CD4-positive, alpha-beta T cell (primary cell): ENCODE measurements at regions not wholly inside any gene's neighbourhood (a gene's known extent, or its start where the extent isn't known, plus 50 kb on each side); places are given as distances from the start of the nearest gene placed in this dataset.

Experiments used
- ATAC-seq: fragments of 200-7000 bp; cut with Tn5 transposase; one replicate; pipeline ENCODE4 v1.10.0; 2022; ENCODE audit warnings: mild to moderate bottlenecking; ENCODE audit not compliant: poor library complexity
- CTCF ChIA-PET: fragments of 350-600 bp; sonication (Branson Sonifier 250); formaldehyde crosslinking; loops from one replicate; lab custom pipeline; 2021; ENCODE audit warnings: antibody characterized with exemption, inconsistent platforms; lab: Charles Lee
- POLR2A ChIA-PET: fragments of 350-600 bp; sonication (Branson Sonifier 250); formaldehyde crosslinking; loops from one replicate; lab custom pipeline; 2021; ENCODE audit warnings: antibody characterized with exemption, inconsistent platforms; lab: Charles Lee
- DNase-seq, 14 experiments: peaks; one replicate each; pipeline ENCODE4 v3.0.0-alpha.2; 2013 to 2020; ENCODE audit warnings: mixed read lengths in 2 of 14
- H3K27ac ChIP-seq, 2 donors: one replicate each; pipeline versions ENCODE4 v1.5.1 to v1.7.0; 2013; ENCODE audit warnings: low read length in 2 of 2, low read depth in 1 of 2, mild to moderate bottlenecking in 1 of 2
- H3K27me3 ChIP-seq, 2 experiments: 1 replicate in 1 of 2; 2 replicates in 1 of 2; pipeline versions ENCODE4 v1.6.1 to v1.7.0; 2013; ENCODE audit warnings: low read length in 2 of 2, control low read depth in 1 of 2, mild to moderate bottlenecking in 1 of 2, moderate library complexity in 1 of 2; ENCODE audit not compliant: insufficient read depth in 2 of 2, control insufficient read depth in 1 of 2
- H3K36me3 ChIP-seq: one replicate; pipeline ENCODE4 v1.6.1; 2013; ENCODE audit warnings: low read length, control low read depth; ENCODE audit not compliant: insufficient read depth
- H3K4me1 ChIP-seq: one replicate; pipeline ENCODE4 v1.6.1; 2013; ENCODE audit warnings: low read length, control low read depth; ENCODE audit not compliant: insufficient read depth
- H3K4me3 ChIP-seq: one replicate; pipeline ENCODE4 v1.5.1; 2013; ENCODE audit warnings: mild to moderate bottlenecking, low read length, moderate library complexity
- H3K9me3 ChIP-seq, 2 experiments: 1 replicate in 1 of 2; 2 replicates in 1 of 2; pipeline versions ENCODE4 v1.6.1 to v1.7.0; 2013; ENCODE audit warnings: low read length in 2 of 2, mild to moderate bottlenecking in 2 of 2, control low read depth in 1 of 2, moderate library complexity in 1 of 2; ENCODE audit not compliant: control insufficient read depth in 1 of 2, insufficient read depth in 1 of 2
- H3K27ac Mint-ChIP-seq: one replicate; pipeline ENCODE4 v1.8.0; 2020; ENCODE audit warnings: mixed read lengths
- H3K27me3 Mint-ChIP-seq: one replicate; pipeline ENCODE4 v1.8.0; 2021; ENCODE audit warnings: mixed read lengths
- H3K36me3 Mint-ChIP-seq: one replicate; pipeline ENCODE4 v1.8.0; 2021; ENCODE audit warnings: low read depth, mixed read lengths
- H3K4me1 Mint-ChIP-seq: one replicate; pipeline ENCODE4 v1.8.0; 2021; ENCODE audit warnings: low read depth, mixed read lengths
- H3K4me3 Mint-ChIP-seq: one replicate; pipeline ENCODE4 v1.8.0; 2020; ENCODE audit warnings: mild to moderate bottlenecking, mixed read lengths
- H3K9me3 Mint-ChIP-seq: one replicate; pipeline ENCODE4 v1.8.0; 2020; ENCODE audit warnings: mixed read lengths
- CTCF ChIP-seq: fragments of 200-600 bp; IDR thresholded peaks from one replicate; pipeline ENCODE4 v1.8.0; 2022; ENCODE audit warnings: antibody characterized with exemption, mild to moderate bottlenecking
- intact Hi-C, 2 experiments: fragments of 100-400 bp; cut with DNase I in 1 of 2; cut with micrococcal nuclease in 1 of 2; formaldehyde crosslinking; loops; one replicate each; pipeline versions ENCODE4 v1.15.1 to v1.9.0; 2023 to 2025; cut with DNase I, micrococcal nuclease

- intact Hi-C loops = no loop called here
- H3K9me3 Mint-ChIP-seq = no peaks in the 10 kb centered on the region
Measured at GRCh38 chr13:103443604-103444003, 377.4 kb upstream of the SLC10A2 start.

GRCh38 chr13:103437651-103438050 is 371.4 kb upstream of the SLC10A2 start:
- ATAC-seq (no peak), DNase-seq (no peak)
- Mint-ChIP-seq H3K36me3 (no peaks in the 10 kb centered on the region), H3K4me1 (no peaks in the 10 kb centered on the region), H3K27ac (no peak overlapping the region), H3K9me3 (no peaks in the 10 kb centered on the region), H3K4me3 (no peak overlapping the region), H3K27me3 (no peaks in the 10 kb centered on the region)
- Histone ChIP-seq H3K36me3 (no peaks in the 10 kb centered on the region), H3K4me3 (no peak overlapping the region), H3K4me1 (no peaks in the 10 kb centered on the region), H3K27ac (no peak overlapping the region), H3K27me3 (no peaks in the 10 kb centered on the region), H3K9me3 (peaks cover 0 to 5% of the 10 kb centered on the region in 2 experiments)
- intact Hi-C loops = no loop called here
- ChIA-PET CTCF (no interaction called here), POLR2A (no interaction called here)
- TF ChIP-seq CTCF = no peak

More at GRCh38 chr13:103443604-103444003, 377.4 kb upstream of the SLC10A2 start:
- Histone ChIP-seq H3K27me3 (no peaks in the 10 kb centered on the region), H3K27ac (no peak overlapping the region), H3K36me3 (no peaks in the 10 kb centered on the region), H3K4me1 (no peaks in the 10 kb centered on the region), H3K9me3 (no peaks in the 10 kb centered on the region), H3K4me3 (no peak overlapping the region)
- no peak for TF ChIP-seq CTCF
- Mint-ChIP-seq H3K27ac (no peak overlapping the region), H3K36me3 (no peaks in the 10 kb centered on the region), H3K4me1 (no peaks in the 10 kb centered on the region), H3K27me3 (no peaks in the 10 kb centered on the region), H3K4me3 (no peak overlapping the region)
- no peak for DNase-seq
- ATAC-seq = no peak
- POLR2A ChIA-PET = no interaction called here
- CTCF ChIA-PET = no interaction called here

- intact Hi-C loops = no loop called here
- Mint-ChIP-seq H3K4me1 (no peaks in the 10 kb centered on the region), H3K27me3 (no peaks in the 10 kb centered on the region), H3K27ac (no peak overlapping the region), H3K9me3 (no peaks in the 10 kb centered on the region), H3K4me3 (no peak overlapping the region), H3K36me3 (no peaks in the 10 kb centered on the region)
- Histone ChIP-seq H3K36me3 (no peaks in the 10 kb centered on the region), H3K4me3 (no peak overlapping the region), H3K27me3 (no peaks in the 10 kb centered on the region), H3K4me1 (no peaks in the 10 kb centered on the region), H3K9me3 (peaks cover 0 to 5% of the 10 kb centered on the region in 2 experiments), H3K27ac (no peak overlapping the region)
- CTCF ChIA-PET = no interaction called here
- DNase-seq = no peak
- POLR2A ChIA-PET = no interaction called here
- TF ChIP-seq CTCF = no peak
- no peak for ATAC-seq
Measured at GRCh38 chr13:103436057-103436654, 369.9 kb upstream of the SLC10A2 start.
